ENCODE measurements at regions not wholly inside any gene's neighbourhood (a gene's known extent, or its start where the extent isn't known, plus 50 kb on each side); places are given as distances from the start of the nearest gene placed in this dataset.

DNA sequence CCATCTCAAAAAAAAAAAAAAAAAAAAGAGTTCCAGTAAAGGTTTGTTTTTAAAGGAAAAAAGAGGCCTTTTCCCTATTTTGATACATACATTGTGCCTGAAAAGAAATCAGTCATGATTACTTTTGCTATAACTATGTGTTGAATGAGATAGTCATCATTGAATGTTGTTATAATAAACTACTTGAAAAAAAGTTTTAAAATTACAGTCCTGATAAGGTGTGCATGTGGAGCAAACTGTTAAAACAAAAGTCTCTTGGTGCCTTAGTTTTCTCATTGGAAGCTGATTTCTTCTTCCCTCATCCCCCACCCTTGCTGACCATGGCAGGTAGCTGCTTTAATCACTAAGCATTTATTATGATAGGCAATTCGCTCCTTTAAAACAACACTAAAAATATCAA is 172.3 kb upstream of the TBCA start:
- Mint-ChIP-seq H3K27ac (no peak overlapping the region), H3K27me3 (peaks cover 24% of the 10 kb centered on the region), H3K4me1 (no peaks in the 10 kb centered on the region), H3K36me3 (ENCODE audit: low read depth) (no peaks in the 10 kb centered on the region), H3K4me3 (no peak overlapping the region)
- no peak for DNase-seq
- no peak for ATAC-seq
- H3K9me3 ChIP-seq (ENCODE audit: control insufficient read depth, low read length, poor library complexity, severe bottlenecking), result no peaks in the 10 kb centered on the region

DNA sequence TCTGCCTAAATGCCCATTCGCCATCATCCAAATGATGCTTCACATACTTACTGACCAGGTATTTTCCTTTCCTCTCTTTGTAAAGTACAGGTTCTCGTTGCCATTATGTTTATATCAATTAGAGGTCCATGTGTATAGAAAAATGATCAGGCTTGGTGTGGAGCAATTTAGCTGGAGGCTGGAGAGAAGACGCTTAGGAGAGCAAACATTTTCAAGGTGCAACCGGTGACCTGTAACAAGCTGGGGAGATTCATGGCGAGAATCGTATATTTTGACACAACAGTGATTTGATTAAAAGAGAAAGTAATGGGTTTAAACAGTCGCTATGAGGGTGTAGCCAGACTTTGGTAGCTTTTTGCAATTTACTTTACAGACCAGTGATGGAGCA is 170.9 kb upstream of the TBCA start:
- H3K36me3 Mint-ChIP-seq (ENCODE audit: low read depth), result no peaks in the 10 kb centered on the region
- H3K9me3 ChIP-seq (ENCODE audit: control insufficient read depth, low read length, poor library complexity, severe bottlenecking), result no peaks in the 10 kb centered on the region
- peaks cover 27% of the 10 kb centered on the region for H3K27me3 Mint-ChIP-seq
- no peak overlapping the region for H3K27ac Mint-ChIP-seq
- no peaks in the 10 kb centered on the region for H3K4me1 Mint-ChIP-seq
- DNase-seq (no peak), ATAC-seq (no peak)
- H3K4me3 Mint-ChIP-seq, result no peak overlapping the region

GRCh38 chr5:77946381-77947040 is 170.4 kb upstream of the TBCA start:
- no peak for ATAC-seq
- no peaks in the 10 kb centered on the region for H3K9me3 ChIP-seq (ENCODE audit: control insufficient read depth, low read length, poor library complexity, severe bottlenecking)
- H3K4me3 Mint-ChIP-seq, result no peak overlapping the region
- H3K4me1 Mint-ChIP-seq, result no peaks in the 10 kb centered on the region
- no peak for DNase-seq
- no peak overlapping the region for H3K27ac Mint-ChIP-seq
- no peaks in the 10 kb centered on the region for H3K36me3 Mint-ChIP-seq (ENCODE audit: low read depth)
- peaks cover 32% of the 10 kb centered on the region for H3K27me3 Mint-ChIP-seq

DNA sequence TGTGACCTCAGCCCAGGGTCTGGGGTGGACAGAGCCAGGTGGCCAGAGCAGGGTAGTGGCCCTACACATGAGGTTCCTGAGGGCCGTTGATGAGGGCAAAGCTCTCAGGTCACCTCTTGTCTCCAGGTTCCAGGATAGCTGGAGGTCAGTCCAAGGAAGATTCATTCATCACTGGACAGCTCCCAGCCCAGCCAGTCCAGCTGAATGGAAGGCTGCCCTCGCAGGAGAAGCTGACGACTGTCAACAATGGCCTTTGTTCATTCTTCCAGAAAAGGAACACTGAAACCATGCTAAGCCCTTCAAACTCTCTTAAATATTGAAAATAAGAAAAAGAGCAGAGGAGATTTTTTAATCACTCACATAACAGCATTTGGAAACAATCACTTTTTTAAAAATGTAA is 169.7 kb upstream of the TBCA start:
- Mint-ChIP-seq H3K36me3 (ENCODE audit: low read depth) (no peaks in the 10 kb centered on the region), H3K27me3 (peaks cover 36% of the 10 kb centered on the region), H3K4me3 (no peak overlapping the region), H3K27ac (no peak overlapping the region), H3K4me1 (no peaks in the 10 kb centered on the region)
- DNase-seq, result no peak
- ATAC-seq, result no peak
- no peaks in the 10 kb centered on the region for H3K9me3 ChIP-seq (ENCODE audit: control insufficient read depth, low read length, poor library complexity, severe bottlenecking)

- H3K27me3 Mint-ChIP-seq, result peaks cover 35% of the 10 kb centered on the region
- no peaks in the 10 kb centered on the region for H3K4me1 Mint-ChIP-seq
- no peak overlapping the region for H3K27ac Mint-ChIP-seq
- DNase-seq (no peak), ATAC-seq (no peak)
- H3K36me3 Mint-ChIP-seq (ENCODE audit: low read depth), result no peaks in the 10 kb centered on the region
- no peak overlapping the region for H3K4me3 Mint-ChIP-seq
- H3K9me3 ChIP-seq (ENCODE audit: control insufficient read depth, low read length, poor library complexity, severe bottlenecking), result no peaks in the 10 kb centered on the region
These were observed 168.7 kb upstream of the TBCA start for GRCh38 chr5:77944757-77945340.

DNA sequence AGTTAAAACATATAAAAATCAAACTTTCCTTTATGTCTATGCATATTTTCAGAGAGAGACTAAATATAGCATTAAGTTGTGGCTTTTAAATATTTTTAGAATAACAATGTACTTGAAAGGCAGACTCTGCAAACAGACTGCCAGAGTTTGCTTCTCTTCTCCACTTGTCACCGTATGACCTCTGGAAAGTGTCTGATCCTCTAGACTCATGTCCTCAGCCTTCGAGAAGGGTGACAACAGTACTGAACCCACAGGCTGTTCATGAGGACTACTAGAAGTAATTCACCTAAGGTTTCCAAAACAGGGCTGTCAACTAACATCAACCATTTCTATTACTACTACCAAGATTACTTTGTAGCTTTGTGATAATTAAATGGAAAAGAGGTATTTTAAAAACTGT is 167.7 kb upstream of the TBCA start:
- H3K27me3 Mint-ChIP-seq, result peaks cover 28% of the 10 kb centered on the region
- H3K27ac Mint-ChIP-seq, result no peak overlapping the region
- no peaks in the 10 kb centered on the region for H3K9me3 ChIP-seq (ENCODE audit: control insufficient read depth, low read length, poor library complexity, severe bottlenecking)
- no peak for ATAC-seq
- DNase-seq, result no peak
- H3K36me3 Mint-ChIP-seq (ENCODE audit: low read depth), result no peaks in the 10 kb centered on the region
- H3K4me3 Mint-ChIP-seq, result no peak overlapping the region
- H3K4me1 Mint-ChIP-seq, result no peaks in the 10 kb centered on the region

- ATAC-seq (no peak), DNase-seq (no peak)
- H3K27ac Mint-ChIP-seq, result peak overlapping the region; percentile 9
- H3K27me3 Mint-ChIP-seq, result peaks cover 35% of the 10 kb centered on the region
- peaks cover under 1% of the 10 kb centered on the region for H3K4me1 Mint-ChIP-seq
- H3K36me3 Mint-ChIP-seq (ENCODE audit: low read depth), result no peaks in the 10 kb centered on the region
- no peak overlapping the region for H3K4me3 Mint-ChIP-seq
- no peaks in the 10 kb centered on the region for H3K9me3 ChIP-seq (ENCODE audit: control insufficient read depth, low read length, poor library complexity, severe bottlenecking)
These were observed 166.6 kb upstream of the TBCA start for GRCh38 chr5:77942578-77943239.

DNA sequence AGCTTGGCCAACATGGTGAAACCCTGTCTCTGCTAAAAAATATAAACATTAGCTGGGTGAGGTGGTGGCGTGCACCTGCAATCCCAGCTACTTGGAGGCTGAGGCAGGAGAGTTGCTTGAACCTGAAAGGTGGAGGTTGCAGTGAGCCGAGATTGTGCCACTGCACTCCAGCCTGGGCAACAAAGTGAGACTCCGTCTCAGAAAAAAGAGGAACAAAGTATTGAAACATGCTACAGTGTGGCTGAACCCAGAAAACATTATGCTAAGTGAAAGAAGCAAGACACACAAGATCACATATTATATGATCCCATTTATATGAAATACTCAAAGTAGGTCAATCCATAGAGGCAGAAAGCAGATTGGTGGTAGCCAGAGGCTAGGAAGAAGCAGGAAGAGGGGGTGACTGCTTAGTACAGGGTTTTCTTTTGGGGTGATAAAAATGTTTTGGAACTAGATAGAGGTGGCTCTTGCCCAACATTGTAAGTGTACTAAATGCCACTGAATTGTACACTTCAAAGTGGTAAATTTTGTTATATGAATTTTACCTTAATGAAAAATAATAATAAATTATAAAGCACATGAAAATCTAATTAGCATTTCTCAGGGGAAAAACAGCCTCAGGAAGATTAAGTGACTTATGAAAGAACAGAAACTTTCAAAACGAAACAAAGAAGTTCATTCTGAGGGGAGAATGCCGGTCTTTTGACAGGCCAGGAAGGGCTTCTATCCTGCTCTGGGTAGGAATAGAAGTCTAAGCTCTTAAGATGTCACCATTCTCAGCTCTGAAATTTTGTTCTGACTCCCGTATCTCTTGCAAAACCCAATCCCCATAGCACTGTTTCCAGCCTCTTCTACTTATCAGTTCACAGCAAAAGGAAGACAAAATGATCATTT is 161.1 kb upstream of the TBCA start:
- DNase-seq, result no peak
- H3K27ac Mint-ChIP-seq, result peak overlapping the region; percentile 21
- H3K9me3 ChIP-seq (ENCODE audit: control insufficient read depth, low read length, poor library complexity, severe bottlenecking), result no peaks in the 10 kb centered on the region
- peak overlapping the region; percentile 9 for H3K4me3 Mint-ChIP-seq
- no peaks in the 10 kb centered on the region for H3K36me3 Mint-ChIP-seq (ENCODE audit: low read depth)
- H3K4me1 Mint-ChIP-seq, result peaks cover 13% of the 10 kb centered on the region
- peaks cover 32% of the 10 kb centered on the region for H3K27me3 Mint-ChIP-seq
- ATAC-seq, result no peak

GRCh38 chr5:77936365-77936693 is 160.2 kb upstream of the TBCA start:
- Mint-ChIP-seq H3K27ac (peak overlapping the region; percentile 4), H3K4me1 (peaks cover 13% of the 10 kb centered on the region), H3K4me3 (no peak overlapping the region), H3K27me3 (peaks cover 28% of the 10 kb centered on the region), H3K36me3 (ENCODE audit: low read depth) (no peaks in the 10 kb centered on the region)
- ATAC-seq (peak; percentile 37), DNase-seq (no peak)
- no peaks in the 10 kb centered on the region for H3K9me3 ChIP-seq (ENCODE audit: control insufficient read depth, low read length, poor library complexity, severe bottlenecking)

- DNase-seq (peak in 1 of 3 donors; percentile 10), ATAC-seq (peak; percentile 94)
- H3K36me3 Mint-ChIP-seq (ENCODE audit: low read depth), result no peaks in the 10 kb centered on the region
- peaks cover 13% of the 10 kb centered on the region for H3K4me1 Mint-ChIP-seq
- H3K9me3 ChIP-seq (ENCODE audit: control insufficient read depth, low read length, poor library complexity, severe bottlenecking), result no peaks in the 10 kb centered on the region
- peak overlapping the region; percentile 4 for H3K27ac Mint-ChIP-seq
- H3K4me3 Mint-ChIP-seq, result peak overlapping the region; percentile 28
- peaks cover 27% of the 10 kb centered on the region for H3K27me3 Mint-ChIP-seq
These were observed 159.6 kb upstream of the TBCA start for GRCh38 chr5:77935506-77936364.

DNA sequence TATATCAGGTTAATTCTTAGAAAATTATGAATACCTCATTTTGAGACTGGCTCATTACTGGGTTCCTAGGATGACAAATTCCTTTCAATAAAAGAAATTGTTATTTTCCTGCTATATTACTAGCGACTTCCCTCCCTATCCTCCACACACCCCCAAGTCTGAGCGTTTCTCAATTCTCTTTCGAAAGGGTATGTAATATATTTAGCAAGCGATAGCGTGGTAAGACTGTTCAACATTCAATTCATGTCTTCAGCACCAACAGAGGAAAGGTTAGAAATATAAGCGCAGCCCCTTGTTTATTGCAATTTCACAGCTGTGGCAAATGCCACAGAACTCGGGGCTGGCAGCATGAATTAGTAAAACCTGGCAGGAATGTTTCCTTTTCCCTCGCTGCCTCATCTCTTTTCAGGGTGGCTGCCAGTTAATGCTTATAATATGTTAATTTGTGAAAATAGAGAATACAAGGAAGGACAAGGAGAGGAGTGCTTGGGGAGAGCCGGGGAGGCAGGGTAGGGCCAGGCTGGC is 152.7 kb upstream of the TBCA start:
- Mint-ChIP-seq H3K4me1 (peaks cover 8% of the 10 kb centered on the region), H3K27ac (peak overlapping the region; percentile 19), H3K4me3 (no peak overlapping the region), H3K27me3 (peaks cover 35% of the 10 kb centered on the region), H3K36me3 (ENCODE audit: low read depth) (no peaks in the 10 kb centered on the region)
- DNase-seq (no peak), ATAC-seq (no peak)
- no peaks in the 10 kb centered on the region for H3K9me3 ChIP-seq (ENCODE audit: control insufficient read depth, low read length, poor library complexity, severe bottlenecking)

- no peak for ATAC-seq
- peaks cover 26% of the 10 kb centered on the region for H3K27me3 Mint-ChIP-seq
- peaks cover 8% of the 10 kb centered on the region for H3K4me1 Mint-ChIP-seq
- no peak for DNase-seq
- no peaks in the 10 kb centered on the region for H3K36me3 Mint-ChIP-seq (ENCODE audit: low read depth)
- no peak overlapping the region for H3K27ac Mint-ChIP-seq
- no peaks in the 10 kb centered on the region for H3K9me3 ChIP-seq (ENCODE audit: control insufficient read depth, low read length, poor library complexity, severe bottlenecking)
- no peak overlapping the region for H3K4me3 Mint-ChIP-seq
These were observed 150.2 kb upstream of the TBCA start for GRCh38 chr5:77926337-77926736.
